OCI-LY3 (cell line): ENCODE measurements at regions not wholly inside any gene's neighbourhood (a gene's known extent, or its start where the extent isn't known, plus 50 kb on each side); places are given as distances from the start of the nearest gene placed in this dataset.

Experiments
- EZH2phosphoT487 ChIP-seq: fragments of 200-600 bp; shearing (Covaris generic); IDR thresholded peaks from 2 replicates; pipeline ENCODE4 v1.6.1; 2018; ENCODE audit warnings: antibody characterized with exemption, mixed run types, low read depth
- TF ChIP-seq, protein P1 (sequence below): fragments of 200-600, 300-600 bp; sonication (generic); IDR thresholded peaks from 2 replicates; pipeline ENCODE4 v1.5.1; 2014; ENCODE audit warnings: antibody characterized with exemption, low read length, low read depth

DNA sequence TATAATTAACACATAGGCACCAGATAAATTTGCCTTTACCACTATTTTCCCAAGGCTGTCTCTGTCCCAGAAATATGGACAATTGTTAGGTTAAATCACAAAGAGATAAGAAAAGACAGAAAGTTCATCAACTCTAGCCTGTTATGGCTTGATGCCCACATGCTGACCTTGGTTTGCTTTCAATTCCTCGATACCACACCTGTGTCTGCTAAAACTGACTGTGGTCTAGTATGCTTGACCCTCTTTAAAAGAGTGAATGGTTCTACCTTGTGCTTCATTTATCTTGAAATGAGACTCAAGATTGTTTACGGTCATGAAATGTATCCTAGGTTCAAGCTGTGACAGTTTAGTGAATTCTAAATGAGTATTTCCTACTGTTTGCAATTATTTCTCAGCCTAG lies 909.0 kb upstream of the LRRTM1 start:
- TF ChIP-seq, protein P1, sequence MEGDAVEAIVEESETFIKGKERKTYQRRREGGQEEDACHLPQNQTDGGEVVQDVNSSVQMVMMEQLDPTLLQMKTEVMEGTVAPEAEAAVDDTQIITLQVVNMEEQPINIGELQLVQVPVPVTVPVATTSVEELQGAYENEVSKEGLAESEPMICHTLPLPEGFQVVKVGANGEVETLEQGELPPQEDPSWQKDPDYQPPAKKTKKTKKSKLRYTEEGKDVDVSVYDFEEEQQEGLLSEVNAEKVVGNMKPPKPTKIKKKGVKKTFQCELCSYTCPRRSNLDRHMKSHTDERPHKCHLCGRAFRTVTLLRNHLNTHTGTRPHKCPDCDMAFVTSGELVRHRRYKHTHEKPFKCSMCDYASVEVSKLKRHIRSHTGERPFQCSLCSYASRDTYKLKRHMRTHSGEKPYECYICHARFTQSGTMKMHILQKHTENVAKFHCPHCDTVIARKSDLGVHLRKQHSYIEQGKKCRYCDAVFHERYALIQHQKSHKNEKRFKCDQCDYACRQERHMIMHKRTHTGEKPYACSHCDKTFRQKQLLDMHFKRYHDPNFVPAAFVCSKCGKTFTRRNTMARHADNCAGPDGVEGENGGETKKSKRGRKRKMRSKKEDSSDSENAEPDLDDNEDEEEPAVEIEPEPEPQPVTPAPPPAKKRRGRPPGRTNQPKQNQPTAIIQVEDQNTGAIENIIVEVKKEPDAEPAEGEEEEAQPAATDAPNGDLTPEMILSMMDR: no peak
- no peak for TF ChIP-seq EZH2phosphoT487
